ENCODE measurements at regions not wholly inside any gene's neighbourhood (a gene's known extent, or its start where the extent isn't known, plus 50 kb on each side); places are given as distances from the start of the nearest gene placed in this dataset.

DNA sequence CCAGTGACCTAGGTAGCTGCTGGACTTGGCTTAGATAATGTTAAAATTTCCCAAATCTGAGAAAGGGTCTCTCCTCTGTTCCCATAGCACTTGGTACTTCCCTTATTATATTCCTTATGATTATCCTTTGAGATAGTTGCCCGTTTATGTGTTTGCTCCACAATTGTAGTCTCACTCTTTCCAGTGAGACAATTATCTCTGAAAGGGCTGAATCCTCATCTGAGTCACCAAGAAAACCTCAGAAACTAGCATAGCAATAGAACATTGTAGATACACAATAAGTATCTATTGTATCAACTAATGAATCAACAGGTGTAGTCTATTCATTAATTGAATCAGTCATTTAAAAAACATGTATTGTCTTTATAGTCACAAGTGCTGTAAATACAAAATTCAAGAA, 119.1 kb upstream of the FAR2 start:
- Mint-ChIP-seq H3K27ac (no peak overlapping the region), H3K36me3 (ENCODE audit: low read depth) (no peaks in the 10 kb centered on the region), H3K9me3 (no peaks in the 10 kb centered on the region), H3K4me3 (no peak overlapping the region), H3K4me1 (ENCODE audit: low read depth) (peaks cover 9% of the 10 kb centered on the region), H3K27me3 (peaks cover 10% of the 10 kb centered on the region)
- CTCF ChIA-PET = no interaction called here
- intact Hi-C loops (cut with micrococcal nuclease) = no loop called here
- no peak for DNase-seq
- TF ChIP-seq, protein P1, sequence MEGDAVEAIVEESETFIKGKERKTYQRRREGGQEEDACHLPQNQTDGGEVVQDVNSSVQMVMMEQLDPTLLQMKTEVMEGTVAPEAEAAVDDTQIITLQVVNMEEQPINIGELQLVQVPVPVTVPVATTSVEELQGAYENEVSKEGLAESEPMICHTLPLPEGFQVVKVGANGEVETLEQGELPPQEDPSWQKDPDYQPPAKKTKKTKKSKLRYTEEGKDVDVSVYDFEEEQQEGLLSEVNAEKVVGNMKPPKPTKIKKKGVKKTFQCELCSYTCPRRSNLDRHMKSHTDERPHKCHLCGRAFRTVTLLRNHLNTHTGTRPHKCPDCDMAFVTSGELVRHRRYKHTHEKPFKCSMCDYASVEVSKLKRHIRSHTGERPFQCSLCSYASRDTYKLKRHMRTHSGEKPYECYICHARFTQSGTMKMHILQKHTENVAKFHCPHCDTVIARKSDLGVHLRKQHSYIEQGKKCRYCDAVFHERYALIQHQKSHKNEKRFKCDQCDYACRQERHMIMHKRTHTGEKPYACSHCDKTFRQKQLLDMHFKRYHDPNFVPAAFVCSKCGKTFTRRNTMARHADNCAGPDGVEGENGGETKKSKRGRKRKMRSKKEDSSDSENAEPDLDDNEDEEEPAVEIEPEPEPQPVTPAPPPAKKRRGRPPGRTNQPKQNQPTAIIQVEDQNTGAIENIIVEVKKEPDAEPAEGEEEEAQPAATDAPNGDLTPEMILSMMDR (IDR thresholded peaks at IDR 0.05) = no peak
- POLR2A ChIA-PET = no interaction called here
- ATAC-seq = no peak

DNA sequence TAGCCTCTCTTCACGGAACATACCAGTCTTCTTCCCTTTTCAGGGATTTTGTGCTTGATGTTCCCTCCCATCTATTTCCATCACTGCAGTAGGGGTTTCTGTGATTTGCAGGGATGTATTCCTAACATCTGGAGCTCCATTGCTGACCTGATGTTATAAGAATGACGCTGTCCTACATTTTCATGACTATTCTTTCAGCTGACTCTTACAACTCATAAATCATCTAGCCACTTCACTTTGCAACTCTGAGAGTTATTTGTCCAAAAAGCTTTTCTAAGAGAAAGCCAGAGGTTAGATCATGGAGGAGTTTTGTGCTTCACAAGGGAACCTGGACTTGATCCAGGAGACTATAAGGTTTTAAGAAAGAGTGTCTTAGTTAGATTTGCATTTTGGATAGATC, 116.6 kb upstream of the FAR2 start:
- peaks cover 12% of the 10 kb centered on the region for H3K27me3 Mint-ChIP-seq
- POLR2A ChIA-PET = no interaction called here
- TF ChIP-seq, protein P1 (IDR thresholded peaks at IDR 0.05) = no peak
- H3K9me3 Mint-ChIP-seq = no peaks in the 10 kb centered on the region
- CTCF ChIA-PET = no interaction called here
- intact Hi-C loops (cut with micrococcal nuclease) = no loop called here
- H3K36me3 Mint-ChIP-seq (ENCODE audit: low read depth) = no peaks in the 10 kb centered on the region
- no peak overlapping the region for H3K4me3 Mint-ChIP-seq
- DNase-seq = no peak
- H3K27ac Mint-ChIP-seq = no peak overlapping the region
- H3K4me1 Mint-ChIP-seq (ENCODE audit: low read depth) = no peaks in the 10 kb centered on the region
- no peak for ATAC-seq

DNA sequence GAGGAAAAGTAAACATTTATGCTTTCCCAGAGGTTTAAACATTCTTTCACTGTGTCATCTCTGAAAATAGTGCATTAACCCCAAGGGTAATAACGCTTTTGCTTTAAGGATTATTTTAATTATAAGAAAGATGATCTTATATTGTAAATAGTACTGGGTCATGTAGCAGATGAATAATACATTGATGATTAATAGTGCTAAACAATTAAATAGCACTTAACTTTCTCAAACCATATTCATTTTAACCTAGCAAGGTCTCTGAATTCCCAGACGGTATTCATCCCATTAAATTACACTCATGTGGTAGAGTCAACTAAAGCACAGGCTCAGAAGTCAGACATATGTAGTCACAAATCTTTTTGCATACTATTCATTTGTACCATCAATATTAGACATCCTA, 115.6 kb upstream of the FAR2 start:
- Mint-ChIP-seq H3K27me3 (peaks cover 12% of the 10 kb centered on the region), H3K9me3 (no peaks in the 10 kb centered on the region), H3K4me3 (no peak overlapping the region), H3K4me1 (ENCODE audit: low read depth) (no peaks in the 10 kb centered on the region), H3K27ac (no peak overlapping the region), H3K36me3 (ENCODE audit: low read depth) (no peaks in the 10 kb centered on the region)
- DNase-seq (no peak), ATAC-seq (no peak)
- TF ChIP-seq, protein P1 (IDR thresholded peaks at IDR 0.05) = no peak
- intact Hi-C loops (cut with micrococcal nuclease) = no loop called here
- ChIA-PET CTCF (no interaction called here), POLR2A (no interaction called here)

DNA sequence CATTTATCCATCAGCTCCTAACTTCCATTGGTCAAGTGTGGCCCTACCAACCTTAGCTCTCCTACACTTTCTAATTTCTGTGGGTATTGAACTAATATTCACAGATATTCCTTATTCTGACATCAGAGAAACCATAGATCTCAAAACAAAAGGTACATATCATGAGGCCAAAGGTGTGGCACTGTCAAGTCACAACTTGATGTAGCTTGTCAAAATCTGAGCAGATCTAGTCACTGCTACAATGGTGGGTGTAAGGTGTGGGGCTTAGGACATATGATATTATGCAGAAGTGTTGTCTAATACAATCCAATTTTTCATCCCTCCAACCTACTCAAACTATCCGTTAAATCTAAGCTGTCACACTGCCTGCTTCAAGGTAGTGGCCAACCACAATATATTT, 114.0 kb upstream of the FAR2 start:
- peaks cover 10% of the 10 kb centered on the region for H3K27me3 Mint-ChIP-seq
- ChIA-PET CTCF (no interaction called here), POLR2A (no interaction called here)
- no peaks in the 10 kb centered on the region for H3K9me3 Mint-ChIP-seq
- ATAC-seq (no peak), DNase-seq (no peak)
- H3K36me3 Mint-ChIP-seq (ENCODE audit: low read depth) = no peaks in the 10 kb centered on the region
- H3K4me1 Mint-ChIP-seq (ENCODE audit: low read depth) = no peaks in the 10 kb centered on the region
- H3K27ac Mint-ChIP-seq = no peak overlapping the region
- H3K4me3 Mint-ChIP-seq = no peak overlapping the region
- TF ChIP-seq, protein P1 (IDR thresholded peaks at IDR 0.05) = no peak
- intact Hi-C loops (cut with micrococcal nuclease) = no loop called here

DNA sequence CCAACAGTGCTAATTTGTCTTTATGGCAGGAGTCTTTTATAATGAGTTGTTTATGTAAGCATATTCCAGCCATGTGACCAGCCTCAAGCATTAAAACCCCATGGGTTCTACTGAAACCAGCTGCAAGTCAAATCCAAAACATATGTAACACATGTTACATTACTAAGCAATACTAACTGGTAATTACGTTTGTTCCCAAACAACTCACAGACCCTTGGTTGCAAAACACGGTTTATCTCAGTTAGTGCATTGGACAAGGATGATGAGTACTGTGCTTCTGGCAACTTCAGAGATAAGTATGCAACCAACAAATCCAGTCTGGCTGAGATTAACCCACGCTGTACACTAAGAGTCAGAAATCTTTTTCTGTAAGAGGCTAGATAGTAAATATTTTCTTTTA, 110.1 kb upstream of the FAR2 start:
- Mint-ChIP-seq H3K36me3 (ENCODE audit: low read depth) (no peaks in the 10 kb centered on the region), H3K27ac (no peak overlapping the region), H3K4me3 (no peak overlapping the region), H3K27me3 (peaks cover 9% of the 10 kb centered on the region), H3K9me3 (no peaks in the 10 kb centered on the region), H3K4me1 (ENCODE audit: low read depth) (no peaks in the 10 kb centered on the region)
- ChIA-PET CTCF (no interaction called here), POLR2A (no interaction called here)
- TF ChIP-seq, protein P1 (IDR thresholded peaks at IDR 0.05) = no peak
- ATAC-seq (no peak), DNase-seq (no peak)
- intact Hi-C loops (cut with micrococcal nuclease) = no loop called here

Measured in activated CD8-positive, alpha-beta T cell treated with anti-CD3 and anti-CD28 coated beads for 36 hours (primary cell).